ENCODE measurements at regions not wholly inside any gene's neighbourhood (a gene's known extent, or its start where the extent isn't known, plus 50 kb on each side); places are given as distances from the start of the nearest gene placed in this dataset.

GRCh38 chr11:113627297-113627696, 78.8 kb downstream of the TMPRSS5 start:
- TF ChIP-seq POLR2A (IDR thresholded peaks at IDR 0.05) = no peak
- no peak for TF ChIP-seq EP300 (IDR thresholded peaks at IDR 0.05)
- TF ChIP-seq CTCF (IDR thresholded peaks at IDR 0.05) = no peak
- Histone ChIP-seq H3K36me3 (no peaks in the 10 kb centered on the region), H3K27me3 (no peaks in the 10 kb centered on the region), H3K4me3 (no peak overlapping the region), H3K9me3 (no peaks in the 10 kb centered on the region), H3K4me1 (no peaks in the 10 kb centered on the region), H3K27ac (no peak overlapping the region)
- WGBS, 2 donors = 92 to 94% methylated on average over 2 of the region's 2 CpGs
- no peak for DNase-seq (ENCODE audit: low spot score in 2 of 2)

GRCh38 chr11:113626736-113627135, 79.4 kb downstream of the TMPRSS5 start:
- no peak overlapping the region for H3K27ac ChIP-seq
- H3K27me3 ChIP-seq = no peaks in the 10 kb centered on the region
- WGBS, 2 donors = 91 to 100% methylated on average over 2 of the region's 2 CpGs
- TF ChIP-seq CTCF (IDR thresholded peaks at IDR 0.05) = no peak
- no peak for TF ChIP-seq EP300 (IDR thresholded peaks at IDR 0.05)
- TF ChIP-seq POLR2A (IDR thresholded peaks at IDR 0.05) = no peak
- H3K9me3 ChIP-seq = no peaks in the 10 kb centered on the region
- H3K4me1 ChIP-seq = no peaks in the 10 kb centered on the region
- no peaks in the 10 kb centered on the region for H3K36me3 ChIP-seq
- H3K4me3 ChIP-seq = no peak overlapping the region
- DNase-seq (ENCODE audit: low spot score in 2 of 2) = no peak

- Histone ChIP-seq H3K4me3 (no peak overlapping the region), H3K27me3 (no peaks in the 10 kb centered on the region), H3K36me3 (no peaks in the 10 kb centered on the region), H3K9me3 (peaks cover 0 to 19% (median 0%) of the 10 kb centered on the region in 4 donors), H3K27ac (no peak overlapping the region), H3K4me1 (no peaks in the 10 kb centered on the region)
- no peak for TF ChIP-seq CTCF (IDR thresholded peaks at IDR 0.05)
- no peak for TF ChIP-seq EP300 (IDR thresholded peaks at IDR 0.05)
- TF ChIP-seq POLR2A (IDR thresholded peaks at IDR 0.05) = no peak
- WGBS, 2 donors = 92 to 93% methylated on average over 1 of the region's 1 CpG
- DNase-seq (ENCODE audit: low spot score in 2 of 2) = no peak
Observed at GRCh38 chr11:113623114-113623513, 83.0 kb downstream of the TMPRSS5 start.

- WGBS, 2 donors = 37 to 40% methylated on average over 2 of the region's 2 CpGs
Observed at GRCh38 chr11:113618360-113618759, 87.7 kb downstream of the TMPRSS5 start.

GRCh38 chr11:113615773-113616172, 90.3 kb downstream of the TMPRSS5 start:
- Histone ChIP-seq H3K4me1 (no peaks in the 10 kb centered on the region), H3K27ac (no peak overlapping the region), H3K36me3 (no peaks in the 10 kb centered on the region), H3K4me3 (no peak overlapping the region), H3K27me3 (no peaks in the 10 kb centered on the region), H3K9me3 (peaks cover 0 to 12% (median 0%) of the 10 kb centered on the region in 4 donors)
- TF ChIP-seq EP300 (IDR thresholded peaks at IDR 0.05) (no peak), POLR2A (IDR thresholded peaks at IDR 0.05) (no peak), CTCF (IDR thresholded peaks at IDR 0.05) (no peak)
- no peak for DNase-seq (ENCODE audit: low spot score in 2 of 2)
- WGBS, 2 donors = 39 to 44% methylated on average over 1 of the region's 1 CpG

More at GRCh38 chr11:113618360-113618759, 87.7 kb downstream of the TMPRSS5 start:
- no peak for DNase-seq (ENCODE audit: low spot score in 2 of 2)
- Histone ChIP-seq H3K4me1 (no peaks in the 10 kb centered on the region), H3K9me3 (peaks cover 0 to 19% (median 0%) of the 10 kb centered on the region in 4 donors), H3K4me3 (no peak overlapping the region), H3K27ac (no peak overlapping the region), H3K27me3 (no peaks in the 10 kb centered on the region), H3K36me3 (no peaks in the 10 kb centered on the region)
- TF ChIP-seq CTCF (IDR thresholded peaks at IDR 0.05) (no peak), POLR2A (IDR thresholded peaks at IDR 0.05) (no peak), EP300 (IDR thresholded peaks at IDR 0.05) (peak in 1 of 2 donors; percentile 26)

Measured in tibial nerve (tissue), 4 donors.